ENCODE measurements at regions not wholly inside any gene's neighbourhood (a gene's known extent, or its start where the extent isn't known, plus 50 kb on each side); places are given as distances from the start of the nearest gene placed in this dataset.

GRCh38 chr2:37779611-37780386 lies 108.4 kb upstream of the CDC42EP3 start:
- intact Hi-C loops (cut with micrococcal nuclease; ENCODE audit: unreplicated experiment) (no loop called here), in situ Hi-C loops (cut with HindIII; ENCODE audit: low pct_unique_long_range_greater_than_20kb, low sequenced_read_pairs) (no loop called here)
- CTCF ChIA-PET = no interaction called here
- no peak for DNase-seq (ENCODE audit: low read depth, low spot score)
- no peaks in the 10 kb centered on the region for H3K4me1 ChIP-seq (ENCODE audit: control insufficient read depth, insufficient read depth, low read length)
- no peak overlapping the region for H3K27ac ChIP-seq (ENCODE audit: low read length)
- H3K27me3 ChIP-seq (ENCODE audit: control insufficient read depth, insufficient read depth, low read length) = no peaks in the 10 kb centered on the region
- H3K4me3 ChIP-seq (ENCODE audit: low read depth in 2 of 2, low read length in 2 of 2) = no peak overlapping the region
- POLR2A ChIA-PET = no interaction called here
- no TSS peak for BruUV-seq (replicated peaks)
- H3K9me3 ChIP-seq (ENCODE audit: control insufficient read depth, insufficient read depth, low read depth, low read length) = no peaks in the 10 kb centered on the region
- H3K36me3 ChIP-seq (ENCODE audit: control insufficient read depth, insufficient read depth, low read length) = no peaks in the 10 kb centered on the region
- no peak for ATAC-seq
- TF ChIP-seq SIN3A (IDR thresholded peaks at IDR 0.05; ENCODE audit: borderline replicate concordance, insufficient read depth, low read depth, low read length) = no peak

- intact Hi-C loops (cut with micrococcal nuclease; ENCODE audit: unreplicated experiment) (no loop called here), in situ Hi-C loops (cut with HindIII; ENCODE audit: low pct_unique_long_range_greater_than_20kb, low sequenced_read_pairs) (no loop called here)
- ChIA-PET CTCF (no interaction called here), POLR2A (no interaction called here)
- ATAC-seq (no peak), DNase-seq (ENCODE audit: low read depth, low spot score) (no peak)
- Histone ChIP-seq H3K27ac (ENCODE audit: low read length) (no peak overlapping the region), H3K4me3 (ENCODE audit: low read depth in 2 of 2, low read length in 2 of 2) (no peak overlapping the region), H3K4me1 (ENCODE audit: control insufficient read depth, insufficient read depth, low read length) (no peaks in the 10 kb centered on the region), H3K36me3 (ENCODE audit: control insufficient read depth, insufficient read depth, low read length) (no peaks in the 10 kb centered on the region), H3K27me3 (ENCODE audit: control insufficient read depth, insufficient read depth, low read length) (no peaks in the 10 kb centered on the region), H3K9me3 (ENCODE audit: control insufficient read depth, insufficient read depth, low read depth, low read length) (no peaks in the 10 kb centered on the region)
- no peak for TF ChIP-seq POLR2AphosphoS5 (IDR thresholded peaks at IDR 0.05; ENCODE audit: low read depth, low read length)
- TF ChIP-seq CTCF (IDR thresholded peaks at IDR 0.05) = no peak
- no peak for TF ChIP-seq REST (IDR thresholded peaks at IDR 0.05; ENCODE audit: insufficient read depth in 1 of 2, low read depth in 2 of 2, low read length in 1 of 2)
- no peak for TF ChIP-seq SIN3A (IDR thresholded peaks at IDR 0.05; ENCODE audit: borderline replicate concordance, insufficient read depth, low read depth, low read length)
- TF ChIP-seq TCF7L2 (IDR thresholded peaks at IDR 0.05; ENCODE audit: low read depth, low read length) = no peak
- no TSS peak for BruUV-seq (replicated peaks)
Observed at GRCh38 chr2:37780387-37780676, 108.9 kb upstream of the CDC42EP3 start.

- ATAC-seq = no peak
- ChIA-PET POLR2A (interaction anchor here (0.6 kb wide), 1 partner anchor 109 kb away, joined by 4 read pairs; no protein-coding TSS in a partner anchor), CTCF (no interaction called here)
- H3K4me1 ChIP-seq (ENCODE audit: control insufficient read depth, insufficient read depth, low read length) = no peaks in the 10 kb centered on the region
- H3K9me3 ChIP-seq (ENCODE audit: control insufficient read depth, insufficient read depth, low read depth, low read length) = no peaks in the 10 kb centered on the region
- H3K36me3 ChIP-seq (ENCODE audit: control insufficient read depth, insufficient read depth, low read length) = no peaks in the 10 kb centered on the region
- H3K4me3 ChIP-seq (ENCODE audit: low read depth in 2 of 2, low read length in 2 of 2) = no peak overlapping the region
- in situ Hi-C loops (cut with HindIII; ENCODE audit: low pct_unique_long_range_greater_than_20kb, low sequenced_read_pairs) = no loop called here
- intact Hi-C loops (cut with micrococcal nuclease; ENCODE audit: unreplicated experiment) = no loop called here
- BruUV-seq (replicated peaks) = no TSS peak
- no peak for DNase-seq (ENCODE audit: low read depth, low spot score)
- H3K27me3 ChIP-seq (ENCODE audit: control insufficient read depth, insufficient read depth, low read length) = no peaks in the 10 kb centered on the region
- no peak overlapping the region for H3K27ac ChIP-seq (ENCODE audit: low read length)
- no peak for TF ChIP-seq REST (IDR thresholded peaks at IDR 0.05; ENCODE audit: insufficient read depth in 1 of 2, low read depth in 2 of 2, low read length in 1 of 2)
- no peak for TF ChIP-seq POLR2AphosphoS5 (IDR thresholded peaks at IDR 0.05; ENCODE audit: low read depth, low read length)
- no peak for TF ChIP-seq CTCF (IDR thresholded peaks at IDR 0.05)
- TF ChIP-seq TCF7L2 (IDR thresholded peaks at IDR 0.05; ENCODE audit: low read depth, low read length) = no peak
- TF ChIP-seq SIN3A (IDR thresholded peaks at IDR 0.05; ENCODE audit: borderline replicate concordance, insufficient read depth, low read depth, low read length) = no peak
Observed at GRCh38 chr2:37781028-37781427, 109.6 kb upstream of the CDC42EP3 start.
